Activated CD4-positive, alpha-beta memory T cell treated with anti-CD3 and anti-CD28 coated beads, Interleukin-2, amount 10 ng/mL, durations not matched to agents 7 days and 5 days (primary cell): ENCODE measurements at regions not wholly inside any gene's neighbourhood (a gene's known extent, or its start where the extent isn't known, plus 50 kb on each side); places are given as distances from the start of the nearest gene placed in this dataset.

Experiments
- CTCF ChIA-PET: fragments of 350-600 bp; sonication (Branson Sonifier 250); formaldehyde crosslinking; loops from one replicate; lab custom pipeline; 2021; ENCODE audit warnings: antibody characterized with exemption, inconsistent platforms; lab: Charles Lee
- POLR2A ChIA-PET: fragments of 350-600 bp; sonication (Branson Sonifier 250); formaldehyde crosslinking; loops from one replicate; lab custom pipeline; 2021; ENCODE audit warnings: antibody characterized with exemption; lab: Charles Lee
- DNase-seq: peaks from one replicate; pipeline ENCODE4 v3.0.0-alpha.2; 2020
- H3K27ac Mint-ChIP-seq: one replicate; pipeline ENCODE4 v1.8.0; 2021; ENCODE audit warnings: mild to moderate bottlenecking, mixed read lengths
- H3K27me3 Mint-ChIP-seq: one replicate; pipeline ENCODE4 v1.8.0; 2021; ENCODE audit warnings: mixed read lengths
- H3K36me3 Mint-ChIP-seq: one replicate; pipeline ENCODE4 v1.8.0; 2021; ENCODE audit warnings: low read depth, mixed read lengths
- H3K4me1 Mint-ChIP-seq: one replicate; pipeline ENCODE4 v1.8.0; 2021; ENCODE audit warnings: mixed read lengths
- H3K4me3 Mint-ChIP-seq: one replicate; pipeline ENCODE4 v1.8.0; 2021; ENCODE audit warnings: mild to moderate bottlenecking, mixed read lengths
- H3K9me3 Mint-ChIP-seq: one replicate; pipeline ENCODE4 v1.8.0; 2021; ENCODE audit warnings: mixed read lengths

GRCh38 chr3:10709110-10709781 is 106.8 kb upstream of the SLC6A11 start:
- Mint-ChIP-seq H3K27ac (no peak overlapping the region), H3K4me3 (no peak overlapping the region), H3K4me1 (peaks cover 4% of the 10 kb centered on the region), H3K27me3 (peaks cover 67% of the 10 kb centered on the region), H3K9me3 (no peaks in the 10 kb centered on the region), H3K36me3 (no peaks in the 10 kb centered on the region)
- ChIA-PET POLR2A (no interaction called here), CTCF (no interaction called here)
- no peak for DNase-seq

GRCh38 chr3:10712121-10712520 is 103.9 kb upstream of the SLC6A11 start:
- DNase-seq: no peak
- POLR2A ChIA-PET: no interaction called here
- no peak overlapping the region for H3K27ac Mint-ChIP-seq
- H3K4me1 Mint-ChIP-seq: peaks cover under 1% of the 10 kb centered on the region
- CTCF ChIA-PET: no interaction called here
- peaks cover 41% of the 10 kb centered on the region for H3K27me3 Mint-ChIP-seq
- H3K4me3 Mint-ChIP-seq: no peak overlapping the region
- H3K9me3 Mint-ChIP-seq: no peaks in the 10 kb centered on the region
- no peaks in the 10 kb centered on the region for H3K36me3 Mint-ChIP-seq

GRCh38 chr3:10713656-10714055 is 102.4 kb upstream of the SLC6A11 start:
- no peak for DNase-seq
- ChIA-PET CTCF (no interaction called here), POLR2A (no interaction called here)
- no peak overlapping the region for H3K27ac Mint-ChIP-seq
- H3K4me1 Mint-ChIP-seq: no peaks in the 10 kb centered on the region
- H3K36me3 Mint-ChIP-seq: no peaks in the 10 kb centered on the region
- H3K9me3 Mint-ChIP-seq: no peaks in the 10 kb centered on the region
- peaks cover 34% of the 10 kb centered on the region for H3K27me3 Mint-ChIP-seq
- no peak overlapping the region for H3K4me3 Mint-ChIP-seq

GRCh38 chr3:10715886-10716285 is 100.1 kb upstream of the SLC6A11 start:
- Mint-ChIP-seq H3K27ac (no peak overlapping the region), H3K4me1 (no peaks in the 10 kb centered on the region), H3K36me3 (no peaks in the 10 kb centered on the region), H3K4me3 (no peak overlapping the region), H3K27me3 (peaks cover 14% of the 10 kb centered on the region), H3K9me3 (no peaks in the 10 kb centered on the region)
- CTCF ChIA-PET: no interaction called here
- POLR2A ChIA-PET: no interaction called here
- no peak for DNase-seq

GRCh38 chr3:10716964-10717363 is 99.1 kb upstream of the SLC6A11 start:
- Mint-ChIP-seq H3K36me3 (no peaks in the 10 kb centered on the region), H3K27ac (no peak overlapping the region), H3K4me1 (no peaks in the 10 kb centered on the region), H3K4me3 (no peak overlapping the region), H3K9me3 (no peaks in the 10 kb centered on the region), H3K27me3 (peaks cover 13% of the 10 kb centered on the region)
- DNase-seq: no peak
- POLR2A ChIA-PET: no interaction called here
- CTCF ChIA-PET: no interaction called here

GRCh38 chr3:10717756-10718155 is 98.3 kb upstream of the SLC6A11 start:
- Mint-ChIP-seq H3K27ac (no peak overlapping the region), H3K9me3 (no peaks in the 10 kb centered on the region), H3K27me3 (peaks cover 8% of the 10 kb centered on the region), H3K36me3 (no peaks in the 10 kb centered on the region), H3K4me3 (no peak overlapping the region), H3K4me1 (no peaks in the 10 kb centered on the region)
- CTCF ChIA-PET: no interaction called here
- no peak for DNase-seq
- POLR2A ChIA-PET: no interaction called here

- ChIA-PET POLR2A (no interaction called here), CTCF (no interaction called here)
- Mint-ChIP-seq H3K27ac (no peak overlapping the region), H3K4me1 (no peaks in the 10 kb centered on the region), H3K4me3 (no peak overlapping the region), H3K27me3 (peaks cover 2% of the 10 kb centered on the region), H3K36me3 (no peaks in the 10 kb centered on the region), H3K9me3 (no peaks in the 10 kb centered on the region)
- no peak for DNase-seq
Measured at GRCh38 chr3:10721101-10721500, 94.9 kb upstream of the SLC6A11 start.

- H3K27me3 Mint-ChIP-seq: peaks cover 2% of the 10 kb centered on the region
- H3K27ac Mint-ChIP-seq: no peak overlapping the region
- DNase-seq: no peak
- POLR2A ChIA-PET: no interaction called here
- no peaks in the 10 kb centered on the region for H3K9me3 Mint-ChIP-seq
- CTCF ChIA-PET: no interaction called here
- H3K36me3 Mint-ChIP-seq: no peaks in the 10 kb centered on the region
- H3K4me1 Mint-ChIP-seq: no peaks in the 10 kb centered on the region
- H3K4me3 Mint-ChIP-seq: no peak overlapping the region
Measured at GRCh38 chr3:10722911-10723310, 93.1 kb upstream of the SLC6A11 start.

- H3K27me3 Mint-ChIP-seq: peaks cover 5% of the 10 kb centered on the region
- no peaks in the 10 kb centered on the region for H3K4me1 Mint-ChIP-seq
- no peaks in the 10 kb centered on the region for H3K36me3 Mint-ChIP-seq
- no peak overlapping the region for H3K27ac Mint-ChIP-seq
- no peaks in the 10 kb centered on the region for H3K9me3 Mint-ChIP-seq
- DNase-seq: no peak
- ChIA-PET CTCF (interaction anchor here (1.5 kb wide), 1 partner anchor 14 kb away, joined by 4 read pairs; no protein-coding TSS in a partner anchor), POLR2A (no interaction called here)
- H3K4me3 Mint-ChIP-seq: no peak overlapping the region
Measured at GRCh38 chr3:10723991-10724390, 92.0 kb upstream of the SLC6A11 start.

GRCh38 chr3:10725067-10725466 is 91.0 kb upstream of the SLC6A11 start:
- H3K9me3 Mint-ChIP-seq: no peaks in the 10 kb centered on the region

GRCh38 chr3:10725846-10726245 is 90.2 kb upstream of the SLC6A11 start:
- POLR2A ChIA-PET: no interaction called here
- H3K27ac Mint-ChIP-seq: no peak overlapping the region
- no peak overlapping the region for H3K4me3 Mint-ChIP-seq
- H3K36me3 Mint-ChIP-seq: no peaks in the 10 kb centered on the region
- H3K9me3 Mint-ChIP-seq: no peaks in the 10 kb centered on the region
- no peak for DNase-seq
- peaks cover 3% of the 10 kb centered on the region for H3K27me3 Mint-ChIP-seq
- H3K4me1 Mint-ChIP-seq: no peaks in the 10 kb centered on the region
- CTCF ChIA-PET: interaction anchor here (1.5 kb wide), 1 partner anchor 12 kb away, joined by 4 read pairs; no protein-coding TSS in a partner anchor

More at GRCh38 chr3:10725067-10725466, 91.0 kb upstream of the SLC6A11 start:
- ChIA-PET CTCF (interaction anchor here (1.5 kb wide), 1 partner anchor 13 kb away, joined by 4 read pairs; no protein-coding TSS in a partner anchor), POLR2A (no interaction called here)
- no peak overlapping the region for H3K27ac Mint-ChIP-seq
- H3K4me1 Mint-ChIP-seq: no peaks in the 10 kb centered on the region
- no peaks in the 10 kb centered on the region for H3K36me3 Mint-ChIP-seq
- DNase-seq: no peak
- no peak overlapping the region for H3K4me3 Mint-ChIP-seq
- H3K27me3 Mint-ChIP-seq: peaks cover 3% of the 10 kb centered on the region

- H3K9me3 Mint-ChIP-seq: peaks cover 2% of the 10 kb centered on the region
- H3K36me3 Mint-ChIP-seq: no peaks in the 10 kb centered on the region
- CTCF ChIA-PET: no interaction called here
- POLR2A ChIA-PET: no interaction called here
- H3K4me3 Mint-ChIP-seq: no peak overlapping the region
- no peaks in the 10 kb centered on the region for H3K4me1 Mint-ChIP-seq
- H3K27ac Mint-ChIP-seq: no peak overlapping the region
- peaks cover 8% of the 10 kb centered on the region for H3K27me3 Mint-ChIP-seq
- DNase-seq: no peak
Measured at GRCh38 chr3:10726787-10727186, 89.2 kb upstream of the SLC6A11 start.

GRCh38 chr3:10729439-10729838 is 86.6 kb upstream of the SLC6A11 start:
- no peaks in the 10 kb centered on the region for H3K36me3 Mint-ChIP-seq
- ChIA-PET CTCF (interaction anchor here (1.7 kb wide), 1 partner anchor 9 kb away, joined by 7 read pairs; no protein-coding TSS in a partner anchor), POLR2A (no interaction called here)
- H3K4me3 Mint-ChIP-seq: no peak overlapping the region
- H3K9me3 Mint-ChIP-seq: peaks cover 24% of the 10 kb centered on the region
- no peak for DNase-seq
- H3K27me3 Mint-ChIP-seq: peaks cover 14% of the 10 kb centered on the region
- H3K27ac Mint-ChIP-seq: no peak overlapping the region
- H3K4me1 Mint-ChIP-seq: no peaks in the 10 kb centered on the region

GRCh38 chr3:10732292-10732691 is 83.7 kb upstream of the SLC6A11 start:
- peaks cover 17% of the 10 kb centered on the region for H3K27me3 Mint-ChIP-seq
- DNase-seq: no peak
- H3K4me3 Mint-ChIP-seq: no peak overlapping the region
- H3K9me3 Mint-ChIP-seq: peaks cover 24% of the 10 kb centered on the region
- H3K27ac Mint-ChIP-seq: no peak overlapping the region
- ChIA-PET POLR2A (no interaction called here), CTCF (interaction anchor here (1.6 kb wide), 1 partner anchor 8 kb away, joined by 4 read pairs; no protein-coding TSS in a partner anchor)
- H3K36me3 Mint-ChIP-seq: no peaks in the 10 kb centered on the region
- no peaks in the 10 kb centered on the region for H3K4me1 Mint-ChIP-seq
